Erythroblast (primary cell): ENCODE measurements at regions not wholly inside any gene's neighbourhood (a gene's known extent, or its start where the extent isn't known, plus 50 kb on each side); places are given as distances from the start of the nearest gene placed in this dataset.

Experiments used
- GATA1 ChIP-seq: IDR thresholded peaks from 2 replicates; pipeline ENCODE4 v1.6.1; 2011; ENCODE audit warnings: low read depth, mild to moderate bottlenecking, control low read depth, low read length, moderate library complexity
- POLR2A ChIP-seq: IDR thresholded peaks from 2 replicates; pipeline ENCODE4 v1.6.1; 2011; ENCODE audit warnings: mild to moderate bottlenecking, low read length

- TF ChIP-seq POLR2A (no peak), GATA1 (no peak)
These were observed 1256.2 kb downstream of the CNTNAP5 start for GRCh38 chr2:125281242-125281641.
